ENCODE measurements at regions not wholly inside any gene's neighbourhood (a gene's known extent, or its start where the extent isn't known, plus 50 kb on each side); places are given as distances from the start of the nearest gene placed in this dataset.

DNA sequence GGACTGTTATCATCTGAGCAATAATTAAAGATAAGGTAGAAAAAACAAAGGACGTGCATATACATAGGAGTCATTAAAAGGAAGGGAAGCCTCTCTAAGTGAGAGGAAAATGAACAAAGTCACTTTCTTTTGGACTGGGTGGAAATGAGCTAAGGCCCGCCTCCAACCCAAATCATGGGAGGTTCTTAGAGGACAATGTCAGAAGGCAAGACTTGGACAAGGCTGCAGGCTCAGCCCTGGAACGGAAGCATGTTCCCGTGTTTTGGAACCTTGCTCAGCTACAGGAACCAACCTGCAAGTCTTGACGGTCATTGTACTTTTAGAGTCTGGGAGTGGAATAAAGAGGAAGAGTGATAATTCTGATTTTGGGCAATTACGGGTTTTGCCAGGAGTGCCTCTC is 59.4 kb upstream of the EPB41L3 start:
- TF ChIP-seq, protein P1, sequence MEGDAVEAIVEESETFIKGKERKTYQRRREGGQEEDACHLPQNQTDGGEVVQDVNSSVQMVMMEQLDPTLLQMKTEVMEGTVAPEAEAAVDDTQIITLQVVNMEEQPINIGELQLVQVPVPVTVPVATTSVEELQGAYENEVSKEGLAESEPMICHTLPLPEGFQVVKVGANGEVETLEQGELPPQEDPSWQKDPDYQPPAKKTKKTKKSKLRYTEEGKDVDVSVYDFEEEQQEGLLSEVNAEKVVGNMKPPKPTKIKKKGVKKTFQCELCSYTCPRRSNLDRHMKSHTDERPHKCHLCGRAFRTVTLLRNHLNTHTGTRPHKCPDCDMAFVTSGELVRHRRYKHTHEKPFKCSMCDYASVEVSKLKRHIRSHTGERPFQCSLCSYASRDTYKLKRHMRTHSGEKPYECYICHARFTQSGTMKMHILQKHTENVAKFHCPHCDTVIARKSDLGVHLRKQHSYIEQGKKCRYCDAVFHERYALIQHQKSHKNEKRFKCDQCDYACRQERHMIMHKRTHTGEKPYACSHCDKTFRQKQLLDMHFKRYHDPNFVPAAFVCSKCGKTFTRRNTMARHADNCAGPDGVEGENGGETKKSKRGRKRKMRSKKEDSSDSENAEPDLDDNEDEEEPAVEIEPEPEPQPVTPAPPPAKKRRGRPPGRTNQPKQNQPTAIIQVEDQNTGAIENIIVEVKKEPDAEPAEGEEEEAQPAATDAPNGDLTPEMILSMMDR (IDR thresholded peaks at IDR 0.05) = no peak
- no peak for TF ChIP-seq POLR2A (IDR thresholded peaks at IDR 0.05)

Data from tibial nerve (tissue), 3 donors.